Activated naive CD8-positive, alpha-beta T cell treated with anti-CD3 and anti-CD28 coated beads for 36 hours (primary cell): ENCODE measurements at regions not wholly inside any gene's neighbourhood (a gene's known extent, or its start where the extent isn't known, plus 50 kb on each side); places are given as distances from the start of the nearest gene placed in this dataset.

Experiments
- DNase-seq: peaks from one replicate; pipeline ENCODE4 v3.0.0; 2021
- H3K27ac Mint-ChIP-seq: one replicate; pipeline ENCODE4 v1.8.0; 2022; ENCODE audit warnings: mild to moderate bottlenecking, moderate library complexity, mixed read lengths
- H3K27me3 Mint-ChIP-seq: one replicate; pipeline ENCODE4 v1.8.0; 2022; ENCODE audit warnings: mild to moderate bottlenecking, mixed read lengths
- H3K36me3 Mint-ChIP-seq: one replicate; pipeline ENCODE4 v1.8.0; 2021; ENCODE audit warnings: mild to moderate bottlenecking, mixed read lengths
- H3K4me1 Mint-ChIP-seq: one replicate; pipeline ENCODE4 v1.8.0; 2021; ENCODE audit warnings: mixed read lengths
- H3K4me3 Mint-ChIP-seq: one replicate; pipeline ENCODE4 v1.8.0; 2022; ENCODE audit warnings: mild to moderate bottlenecking, moderate library complexity, mixed read lengths
- H3K9me3 Mint-ChIP-seq: one replicate; pipeline ENCODE4 v1.8.0; 2022; ENCODE audit warnings: mixed read lengths

DNA sequence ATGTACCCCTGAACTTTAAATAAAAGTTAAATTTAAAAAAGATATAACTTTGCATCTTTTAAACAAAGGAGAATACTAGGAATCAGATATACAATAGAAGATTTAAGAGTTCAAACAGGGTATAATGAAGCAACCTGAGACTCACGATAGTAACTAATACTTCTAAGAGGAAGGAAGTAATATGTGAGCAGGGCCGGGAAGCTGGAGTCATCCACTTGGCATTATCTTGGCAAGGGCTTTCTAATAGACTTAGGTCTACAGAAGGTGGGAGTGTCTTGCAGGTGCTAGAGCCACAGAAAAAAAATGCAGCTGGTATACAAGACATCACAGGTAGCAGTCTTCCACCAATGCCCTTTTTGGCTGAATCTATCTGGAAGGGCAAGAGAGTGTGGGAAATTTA lies 231.9 kb downstream of the KCTD12 start:
- no peak for DNase-seq
- H3K27me3 Mint-ChIP-seq = peaks cover 3% of the 10 kb centered on the region
- no peaks in the 10 kb centered on the region for H3K4me1 Mint-ChIP-seq
- H3K4me3 Mint-ChIP-seq = no peak overlapping the region
- no peaks in the 10 kb centered on the region for H3K9me3 Mint-ChIP-seq
- H3K36me3 Mint-ChIP-seq = no peaks in the 10 kb centered on the region
- no peak overlapping the region for H3K27ac Mint-ChIP-seq

GRCh38 chr13:76651286-76651685 lies 234.9 kb downstream of the KCTD12 start:
- no peak for DNase-seq
- H3K36me3 Mint-ChIP-seq = no peaks in the 10 kb centered on the region
- no peak overlapping the region for H3K27ac Mint-ChIP-seq
- no peaks in the 10 kb centered on the region for H3K4me1 Mint-ChIP-seq
- H3K9me3 Mint-ChIP-seq = no peaks in the 10 kb centered on the region
- peaks cover 7% of the 10 kb centered on the region for H3K27me3 Mint-ChIP-seq
- H3K4me3 Mint-ChIP-seq = no peak overlapping the region

DNA sequence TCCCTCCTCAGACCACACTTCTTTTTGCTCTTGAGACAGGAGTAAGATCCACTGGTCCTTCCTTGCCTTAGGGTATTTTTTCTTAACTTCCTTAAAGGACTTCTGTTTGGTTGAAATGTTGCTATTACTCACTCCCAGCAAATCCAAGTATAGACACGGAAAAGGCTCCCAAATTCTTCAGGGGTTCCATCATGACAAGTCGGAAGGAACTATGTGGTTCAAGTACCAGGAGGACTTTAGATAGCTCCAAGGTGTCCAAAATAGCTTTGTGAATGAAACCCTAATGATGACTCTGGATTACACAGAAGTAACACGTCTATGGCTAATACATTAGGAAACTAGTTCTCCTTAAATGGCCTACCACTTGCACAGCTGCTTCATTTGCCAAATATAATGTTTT lies 238.7 kb downstream of the KCTD12 start:
- Mint-ChIP-seq H3K4me3 (no peak overlapping the region), H3K4me1 (no peaks in the 10 kb centered on the region), H3K36me3 (no peaks in the 10 kb centered on the region), H3K27me3 (peaks cover 14% of the 10 kb centered on the region), H3K9me3 (no peaks in the 10 kb centered on the region), H3K27ac (no peak overlapping the region)
- DNase-seq = no peak

GRCh38 chr13:76646946-76647345 lies 239.3 kb downstream of the KCTD12 start:
- Mint-ChIP-seq H3K27ac (no peak overlapping the region), H3K4me3 (no peak overlapping the region), H3K36me3 (no peaks in the 10 kb centered on the region), H3K27me3 (peaks cover 14% of the 10 kb centered on the region), H3K9me3 (no peaks in the 10 kb centered on the region), H3K4me1 (no peaks in the 10 kb centered on the region)
- DNase-seq = no peak

GRCh38 chr13:76645632-76646031 lies 240.6 kb downstream of the KCTD12 start:
- H3K4me3 Mint-ChIP-seq = no peak overlapping the region
- no peaks in the 10 kb centered on the region for H3K36me3 Mint-ChIP-seq
- no peaks in the 10 kb centered on the region for H3K4me1 Mint-ChIP-seq

GRCh38 chr13:76644906-76645305 lies 241.3 kb downstream of the KCTD12 start:
- Mint-ChIP-seq H3K36me3 (no peaks in the 10 kb centered on the region), H3K4me3 (no peak overlapping the region), H3K4me1 (no peaks in the 10 kb centered on the region), H3K27ac (no peak overlapping the region), H3K9me3 (no peaks in the 10 kb centered on the region), H3K27me3 (peaks cover 14% of the 10 kb centered on the region)
- no peak for DNase-seq

More at GRCh38 chr13:76645632-76646031, 240.6 kb downstream of the KCTD12 start:
- H3K9me3 Mint-ChIP-seq = no peaks in the 10 kb centered on the region
- H3K27me3 Mint-ChIP-seq = peaks cover 14% of the 10 kb centered on the region
- DNase-seq = no peak
- no peak overlapping the region for H3K27ac Mint-ChIP-seq

- Mint-ChIP-seq H3K36me3 (no peaks in the 10 kb centered on the region), H3K4me1 (no peaks in the 10 kb centered on the region), H3K27me3 (peaks cover 14% of the 10 kb centered on the region), H3K9me3 (no peaks in the 10 kb centered on the region), H3K27ac (no peak overlapping the region), H3K4me3 (no peak overlapping the region)
- DNase-seq = no peak
These were observed 242.6 kb downstream of the KCTD12 start for GRCh38 chr13:76643596-76643995.

DNA sequence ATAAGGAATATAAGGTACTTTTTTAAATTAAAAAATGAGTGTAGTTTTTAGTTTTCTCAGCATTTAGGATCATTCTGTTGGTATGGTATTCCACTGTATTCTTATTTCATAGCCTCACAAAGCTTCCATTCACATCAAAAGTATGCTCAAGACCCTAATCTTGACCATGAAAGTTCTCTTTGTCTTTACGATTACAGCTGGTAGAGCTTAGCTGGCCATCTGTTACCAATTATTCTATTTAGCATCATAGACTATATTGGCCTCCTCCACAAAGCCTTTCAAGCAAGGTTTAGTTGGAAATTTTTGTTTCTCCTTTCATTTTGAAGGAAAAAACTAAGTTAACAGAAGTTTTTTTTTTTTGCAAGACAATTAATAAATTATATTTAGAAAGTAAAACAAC lies 245.1 kb downstream of the KCTD12 start:
- no peaks in the 10 kb centered on the region for H3K4me1 Mint-ChIP-seq
- H3K4me3 Mint-ChIP-seq = no peak overlapping the region
- DNase-seq = no peak
- no peaks in the 10 kb centered on the region for H3K9me3 Mint-ChIP-seq
- no peak overlapping the region for H3K27ac Mint-ChIP-seq
- peaks cover 11% of the 10 kb centered on the region for H3K27me3 Mint-ChIP-seq
- H3K36me3 Mint-ChIP-seq = no peaks in the 10 kb centered on the region

GRCh38 chr13:76638882-76639281 lies 247.3 kb downstream of the KCTD12 start:
- H3K9me3 Mint-ChIP-seq = no peaks in the 10 kb centered on the region
- no peaks in the 10 kb centered on the region for H3K36me3 Mint-ChIP-seq
- H3K4me3 Mint-ChIP-seq = no peak overlapping the region
- H3K4me1 Mint-ChIP-seq = no peaks in the 10 kb centered on the region
- no peak for DNase-seq
- no peak overlapping the region for H3K27ac Mint-ChIP-seq
- H3K27me3 Mint-ChIP-seq = peaks cover 11% of the 10 kb centered on the region

DNA sequence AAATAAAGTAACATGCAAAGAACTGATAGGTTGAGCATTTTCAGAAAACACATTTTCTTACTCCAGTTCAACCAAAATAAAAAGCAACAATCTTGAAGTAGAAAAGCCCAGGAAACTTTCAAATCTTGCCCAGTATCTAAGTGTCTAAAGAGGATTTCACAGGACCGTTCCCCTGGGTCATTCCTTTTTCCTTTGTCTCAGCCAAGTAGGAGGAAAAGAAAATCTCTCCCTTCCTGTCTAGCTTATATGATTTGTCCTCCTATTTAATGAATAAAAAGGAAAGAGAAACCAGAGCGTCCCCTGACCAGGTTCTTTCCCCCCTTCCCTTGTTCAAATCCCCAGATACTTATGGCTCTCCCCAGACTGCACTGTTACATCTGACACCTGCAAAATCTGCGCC lies 248.0 kb downstream of the KCTD12 start:
- no peak for DNase-seq
- Mint-ChIP-seq H3K4me3 (no peak overlapping the region), H3K4me1 (no peaks in the 10 kb centered on the region), H3K36me3 (no peaks in the 10 kb centered on the region), H3K27ac (no peak overlapping the region), H3K27me3 (peaks cover 7% of the 10 kb centered on the region), H3K9me3 (no peaks in the 10 kb centered on the region)

DNA sequence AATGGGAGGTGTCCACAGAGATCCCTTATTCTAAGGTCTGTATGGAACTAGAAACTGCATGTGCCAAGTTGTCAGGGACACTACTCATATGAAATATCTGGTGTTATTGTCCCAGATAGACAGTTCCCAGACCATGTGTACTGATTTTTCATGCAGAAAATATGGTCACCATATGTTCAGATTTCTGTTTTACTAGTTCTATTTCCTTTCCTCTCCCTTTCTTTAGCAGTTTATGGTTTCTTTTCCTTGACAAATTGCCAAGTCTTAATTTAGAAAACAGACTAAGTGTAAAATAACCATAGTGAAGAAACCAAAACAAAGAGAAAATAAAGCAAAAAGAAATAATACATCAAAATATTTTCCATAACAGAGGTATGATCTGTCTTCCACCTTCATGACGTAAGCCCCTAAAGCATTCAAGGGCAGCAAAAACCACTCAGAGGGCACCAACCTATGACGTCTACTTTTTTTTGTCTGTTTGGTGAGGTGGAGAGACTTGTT lies 248.5 kb downstream of the KCTD12 start:
- no peak overlapping the region for H3K27ac Mint-ChIP-seq
- peaks cover 2% of the 10 kb centered on the region for H3K27me3 Mint-ChIP-seq
- DNase-seq = no peak
- no peaks in the 10 kb centered on the region for H3K9me3 Mint-ChIP-seq
- no peaks in the 10 kb centered on the region for H3K4me1 Mint-ChIP-seq
- H3K4me3 Mint-ChIP-seq = no peak overlapping the region
- no peaks in the 10 kb centered on the region for H3K36me3 Mint-ChIP-seq

- Mint-ChIP-seq H3K36me3 (no peaks in the 10 kb centered on the region), H3K4me1 (no peaks in the 10 kb centered on the region), H3K9me3 (no peaks in the 10 kb centered on the region), H3K4me3 (no peak overlapping the region), H3K27me3 (peaks cover 3% of the 10 kb centered on the region), H3K27ac (no peak overlapping the region)
- DNase-seq = no peak
These were observed 249.4 kb downstream of the KCTD12 start for GRCh38 chr13:76636829-76637228.

- H3K4me1 Mint-ChIP-seq = no peaks in the 10 kb centered on the region
- peaks cover 4% of the 10 kb centered on the region for H3K27me3 Mint-ChIP-seq
- DNase-seq = no peak
- H3K36me3 Mint-ChIP-seq = no peaks in the 10 kb centered on the region
- H3K9me3 Mint-ChIP-seq = no peaks in the 10 kb centered on the region
- H3K27ac Mint-ChIP-seq = no peak overlapping the region
- no peak overlapping the region for H3K4me3 Mint-ChIP-seq
These were observed 250.7 kb downstream of the KCTD12 start for GRCh38 chr13:76635232-76636230.

- H3K36me3 Mint-ChIP-seq = no peaks in the 10 kb centered on the region
These were observed 251.6 kb downstream of the KCTD12 start for GRCh38 chr13:76634431-76635191.

GRCh38 chr13:76632401-76633044 lies 253.7 kb downstream of the KCTD12 start:
- H3K4me1 Mint-ChIP-seq = no peaks in the 10 kb centered on the region
- peaks cover 3% of the 10 kb centered on the region for H3K9me3 Mint-ChIP-seq
- no peak overlapping the region for H3K27ac Mint-ChIP-seq
- H3K27me3 Mint-ChIP-seq = peaks cover 12% of the 10 kb centered on the region
- no peak for DNase-seq
- H3K4me3 Mint-ChIP-seq = no peak overlapping the region
- no peaks in the 10 kb centered on the region for H3K36me3 Mint-ChIP-seq

More at GRCh38 chr13:76634431-76635191, 251.6 kb downstream of the KCTD12 start:
- H3K27me3 Mint-ChIP-seq = peaks cover 4% of the 10 kb centered on the region
- H3K4me3 Mint-ChIP-seq = no peak overlapping the region
- no peaks in the 10 kb centered on the region for H3K4me1 Mint-ChIP-seq
- H3K27ac Mint-ChIP-seq = no peak overlapping the region
- no peak for DNase-seq
- H3K9me3 Mint-ChIP-seq = no peaks in the 10 kb centered on the region
